Gastroesophageal sphincter (tissue), 3 donors: ENCODE measurements at regions not wholly inside any gene's neighbourhood (a gene's known extent, or its start where the extent isn't known, plus 50 kb on each side); places are given as distances from the start of the nearest gene placed in this dataset.

ENCODE experiments used
- CTCF ChIP-seq, 4 experiments: fragments of 200-600 bp in 2 of 4; fragments of 450-650 bp in 2 of 4; sonication (generic) in 1 of 4; IDR thresholded peaks; one replicate each; pipeline ENCODE4 v1.5.1; 2017 to 2019; ENCODE audit warnings: antibody characterized with exemption in 4 of 4, mild to moderate bottlenecking in 2 of 4, moderate library complexity in 2 of 4
- POLR2AphosphoS5 ChIP-seq: sonication (generic); formaldehyde crosslinking; IDR thresholded peaks from one replicate; pipeline ENCODE4 v1.6.1; 2017; ENCODE audit warnings: antibody characterized with exemption

- TF ChIP-seq POLR2AphosphoS5 (no peak), CTCF (IDR thresholded peaks at IDR 0.05) (no peak)
These were observed 62.5 kb upstream of the SIM2 start for GRCh38 chr21:36636439-36636838.
